ENCODE measurements at regions not wholly inside any gene's neighbourhood (a gene's known extent, or its start where the extent isn't known, plus 50 kb on each side); places are given as distances from the start of the nearest gene placed in this dataset.

DNA sequence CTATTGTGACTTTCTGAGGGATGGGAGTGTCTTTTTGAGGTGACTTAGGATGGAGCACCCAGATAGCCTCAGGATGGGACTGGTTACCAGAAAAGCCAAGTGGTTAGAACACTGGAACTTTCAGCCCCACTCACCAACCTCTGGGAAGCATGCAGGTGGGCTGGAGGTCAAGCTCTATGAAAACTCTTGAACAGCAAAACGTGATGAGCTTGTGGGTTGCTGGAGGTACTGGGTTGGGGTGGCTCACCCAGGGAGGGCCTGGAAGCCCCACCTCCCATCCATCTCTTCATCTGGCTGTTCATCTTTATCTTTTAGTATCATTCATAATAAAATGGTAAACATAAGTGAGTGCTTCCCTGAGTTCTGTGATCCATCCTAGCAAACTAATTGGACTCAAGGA lies 216.4 kb downstream of the SPP2 start:
- no peak for DNase-seq (ENCODE audit: low read depth, low spot score)
- Histone ChIP-seq H3K36me3 (ENCODE audit: control insufficient read depth in 1 of 2, insufficient read depth in 2 of 2, low read length in 2 of 2) (no peaks in the 10 kb centered on the region), H3K27me3 (ENCODE audit: insufficient read depth, low read length) (no peaks in the 10 kb centered on the region), H3K4me2 (ENCODE audit: low read length) (no peak overlapping the region), H3K9ac (ENCODE audit: low read length) (no peak overlapping the region), H2AFZ (ENCODE audit: low read depth, low read length, poor library complexity, severe bottlenecking) (no peak overlapping the region), H3K4me3 (replicated peaks in 1 of 2; ENCODE audit: low read depth in 1 of 2, low read length in 2 of 2) (no peak overlapping the region), H3K4me1 (ENCODE audit: control insufficient read depth in 1 of 2, insufficient read depth in 2 of 2, low read length in 2 of 2) (peaks cover 0 to 6% of the 10 kb centered on the region in 2 experiments; a peak in 2 of 4 replicates), H3K9me3 (ENCODE audit: control insufficient read depth in 1 of 2, insufficient read depth in 1 of 2, low read depth in 1 of 2, low read length in 2 of 2) (no peaks in the 10 kb centered on the region), H3K9me2 (ENCODE audit: insufficient read depth) (no peaks in the 10 kb centered on the region; the same call in 1 of the 2 replicates), H3K27ac (ENCODE audit: low read depth, low read length) (no peak overlapping the region), H3K79me2 (ENCODE audit: insufficient read depth, low read length) (no peaks in the 10 kb centered on the region), H4K20me1 (ENCODE audit: insufficient read depth) (no peaks in the 10 kb centered on the region)
- RAD21 ChIA-PET (ENCODE audit: low non-redundant PET in 1 of 2, low total read pairs in 2 of 2, uncharacterized antibody in 2 of 2, unreplicated experiment in 2 of 2) = no interaction called here
- CTCF ChIA-PET = no interaction called here
- intact Hi-C loops (cut with micrococcal nuclease) = no loop called here
- POLR2A ChIA-PET = no interaction called here
- TF ChIP-seq, protein P1, sequence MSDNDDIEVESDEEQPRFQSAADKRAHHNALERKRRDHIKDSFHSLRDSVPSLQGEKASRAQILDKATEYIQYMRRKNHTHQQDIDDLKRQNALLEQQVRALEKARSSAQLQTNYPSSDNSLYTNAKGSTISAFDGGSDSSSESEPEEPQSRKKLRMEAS (IDR thresholded peaks at IDR 0.05) = no peak
- ATAC-seq = no peak
- BruUV-seq (replicated peaks) = no TSS peak

DNA sequence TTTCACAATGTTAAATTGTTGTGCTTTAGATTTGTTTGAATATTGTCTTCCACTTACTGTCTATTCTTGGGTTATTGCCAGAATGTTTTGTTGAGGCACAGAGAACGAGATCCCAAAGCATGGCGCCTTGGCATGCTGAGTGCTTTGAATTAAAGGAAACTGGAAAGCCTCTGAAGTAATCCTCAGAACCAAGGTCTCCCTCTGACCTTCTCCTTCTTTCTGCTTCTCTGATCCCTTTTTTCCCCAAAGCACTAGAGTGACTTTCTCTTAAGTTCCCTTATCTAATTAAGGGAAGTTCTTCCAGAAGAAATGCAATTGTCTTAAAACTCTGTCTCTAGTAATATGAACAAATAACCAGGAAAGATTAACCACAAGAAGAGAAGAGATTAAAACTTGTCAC lies 214.7 kb downstream of the SPP2 start:
- Histone ChIP-seq H4K20me1 (ENCODE audit: insufficient read depth) (no peaks in the 10 kb centered on the region), H3K9me2 (ENCODE audit: insufficient read depth) (no peaks in the 10 kb centered on the region), H3K36me3 (ENCODE audit: control insufficient read depth in 1 of 2, insufficient read depth in 2 of 2, low read length in 2 of 2) (no peaks in the 10 kb centered on the region), H3K4me2 (ENCODE audit: low read length) (no peak overlapping the region), H3K4me3 (replicated peaks in 1 of 2; ENCODE audit: low read depth in 1 of 2, low read length in 2 of 2) (no peak overlapping the region), H3K9ac (ENCODE audit: low read length) (no peak overlapping the region), H3K27ac (ENCODE audit: low read depth, low read length) (no peak overlapping the region), H3K4me1 (ENCODE audit: control insufficient read depth in 1 of 2, insufficient read depth in 2 of 2, low read length in 2 of 2) (peaks cover 0 to 6% of the 10 kb centered on the region in 2 experiments; a peak in 2 of 4 replicates), H2AFZ (ENCODE audit: low read depth, low read length, poor library complexity, severe bottlenecking) (no peak overlapping the region), H3K27me3 (ENCODE audit: insufficient read depth, low read length) (no peaks in the 10 kb centered on the region), H3K9me3 (ENCODE audit: control insufficient read depth in 1 of 2, insufficient read depth in 1 of 2, low read depth in 1 of 2, low read length in 2 of 2) (no peaks in the 10 kb centered on the region), H3K79me2 (ENCODE audit: insufficient read depth, low read length) (no peaks in the 10 kb centered on the region)
- POLR2A ChIA-PET = no interaction called here
- RAD21 ChIA-PET (ENCODE audit: low non-redundant PET in 1 of 2, low total read pairs in 2 of 2, uncharacterized antibody in 2 of 2, unreplicated experiment in 2 of 2) = no interaction called here
- CTCF ChIA-PET = no interaction called here
- no TSS peak for BruUV-seq (replicated peaks)
- ATAC-seq (no peak), DNase-seq (ENCODE audit: low read depth, low spot score) (no peak)
- intact Hi-C loops (cut with micrococcal nuclease) = no loop called here
- TF ChIP-seq POLR2AphosphoS5 (IDR thresholded peaks at IDR 0.05; ENCODE audit: low read depth, low read length) (no peak), YY1 (IDR thresholded peaks at IDR 0.05; ENCODE audit: extremely low read depth, insufficient replicate concordance, low read depth, low read length) (no peak), ELF1 (IDR thresholded peaks at IDR 0.05; ENCODE audit: borderline replicate concordance, low read depth) (no peak), EZH2phosphoT487 (IDR thresholded peaks at IDR 0.05; ENCODE audit: borderline replicate concordance) (no peak), POLR2A (IDR thresholded peaks at IDR 0.05; ENCODE audit: borderline replicate concordance, extremely low read depth, insufficient read depth, insufficient read length) (no peak), ZFX (IDR thresholded peaks at IDR 0.05) (no peak), FOSL1 (IDR thresholded peaks at IDR 0.05; ENCODE audit: low read depth) (no peak), SP1 (IDR thresholded peaks at IDR 0.05; ENCODE audit: low read depth) (no peak), SIN3A (IDR thresholded peaks at IDR 0.05; ENCODE audit: low read depth) (no peak), RAD21 (IDR thresholded peaks at IDR 0.05; ENCODE audit: low read depth) (no peak)
- TF ChIP-seq, protein P2, sequence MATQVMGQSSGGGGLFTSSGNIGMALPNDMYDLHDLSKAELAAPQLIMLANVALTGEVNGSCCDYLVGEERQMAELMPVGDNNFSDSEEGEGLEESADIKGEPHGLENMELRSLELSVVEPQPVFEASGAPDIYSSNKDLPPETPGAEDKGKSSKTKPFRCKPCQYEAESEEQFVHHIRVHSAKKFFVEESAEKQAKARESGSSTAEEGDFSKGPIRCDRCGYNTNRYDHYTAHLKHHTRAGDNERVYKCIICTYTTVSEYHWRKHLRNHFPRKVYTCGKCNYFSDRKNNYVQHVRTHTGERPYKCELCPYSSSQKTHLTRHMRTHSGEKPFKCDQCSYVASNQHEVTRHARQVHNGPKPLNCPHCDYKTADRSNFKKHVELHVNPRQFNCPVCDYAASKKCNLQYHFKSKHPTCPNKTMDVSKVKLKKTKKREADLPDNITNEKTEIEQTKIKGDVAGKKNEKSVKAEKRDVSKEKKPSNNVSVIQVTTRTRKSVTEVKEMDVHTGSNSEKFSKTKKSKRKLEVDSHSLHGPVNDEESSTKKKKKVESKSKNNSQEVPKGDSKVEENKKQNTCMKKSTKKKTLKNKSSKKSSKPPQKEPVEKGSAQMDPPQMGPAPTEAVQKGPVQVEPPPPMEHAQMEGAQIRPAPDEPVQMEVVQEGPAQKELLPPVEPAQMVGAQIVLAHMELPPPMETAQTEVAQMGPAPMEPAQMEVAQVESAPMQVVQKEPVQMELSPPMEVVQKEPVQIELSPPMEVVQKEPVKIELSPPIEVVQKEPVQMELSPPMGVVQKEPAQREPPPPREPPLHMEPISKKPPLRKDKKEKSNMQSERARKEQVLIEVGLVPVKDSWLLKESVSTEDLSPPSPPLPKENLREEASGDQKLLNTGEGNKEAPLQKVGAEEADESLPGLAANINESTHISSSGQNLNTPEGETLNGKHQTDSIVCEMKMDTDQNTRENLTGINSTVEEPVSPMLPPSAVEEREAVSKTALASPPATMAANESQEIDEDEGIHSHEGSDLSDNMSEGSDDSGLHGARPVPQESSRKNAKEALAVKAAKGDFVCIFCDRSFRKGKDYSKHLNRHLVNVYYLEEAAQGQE (IDR thresholded peaks at IDR 0.05; ENCODE audit: low read depth) = no peak
- TF ChIP-seq, protein P3, sequence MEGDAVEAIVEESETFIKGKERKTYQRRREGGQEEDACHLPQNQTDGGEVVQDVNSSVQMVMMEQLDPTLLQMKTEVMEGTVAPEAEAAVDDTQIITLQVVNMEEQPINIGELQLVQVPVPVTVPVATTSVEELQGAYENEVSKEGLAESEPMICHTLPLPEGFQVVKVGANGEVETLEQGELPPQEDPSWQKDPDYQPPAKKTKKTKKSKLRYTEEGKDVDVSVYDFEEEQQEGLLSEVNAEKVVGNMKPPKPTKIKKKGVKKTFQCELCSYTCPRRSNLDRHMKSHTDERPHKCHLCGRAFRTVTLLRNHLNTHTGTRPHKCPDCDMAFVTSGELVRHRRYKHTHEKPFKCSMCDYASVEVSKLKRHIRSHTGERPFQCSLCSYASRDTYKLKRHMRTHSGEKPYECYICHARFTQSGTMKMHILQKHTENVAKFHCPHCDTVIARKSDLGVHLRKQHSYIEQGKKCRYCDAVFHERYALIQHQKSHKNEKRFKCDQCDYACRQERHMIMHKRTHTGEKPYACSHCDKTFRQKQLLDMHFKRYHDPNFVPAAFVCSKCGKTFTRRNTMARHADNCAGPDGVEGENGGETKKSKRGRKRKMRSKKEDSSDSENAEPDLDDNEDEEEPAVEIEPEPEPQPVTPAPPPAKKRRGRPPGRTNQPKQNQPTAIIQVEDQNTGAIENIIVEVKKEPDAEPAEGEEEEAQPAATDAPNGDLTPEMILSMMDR (IDR thresholded peaks at IDR 0.05 in 2 of 3, conservative IDR thresholded peaks at IDR 0.05 in 1 of 3; ENCODE audit: borderline replicate concordance in 1 of 3, insufficient read depth in 1 of 3, low read depth in 2 of 3, low read length in 2 of 3) = no peak
- TF ChIP-seq, protein P4, sequence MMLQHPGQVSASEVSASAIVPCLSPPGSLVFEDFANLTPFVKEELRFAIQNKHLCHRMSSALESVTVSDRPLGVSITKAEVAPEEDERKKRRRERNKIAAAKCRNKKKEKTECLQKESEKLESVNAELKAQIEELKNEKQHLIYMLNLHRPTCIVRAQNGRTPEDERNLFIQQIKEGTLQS (IDR thresholded peaks at IDR 0.05) = no peak

Measured in HCT116 (cell line).